Esophagus muscularis mucosa (tissue), 4 donors: ENCODE measurements at regions not wholly inside any gene's neighbourhood (a gene's known extent, or its start where the extent isn't known, plus 50 kb on each side); places are given as distances from the start of the nearest gene placed in this dataset.

ENCODE experiments used
- DNase-seq: peaks from one replicate; pipeline ENCODE4 v3.0.0-alpha.2; 2017; ENCODE audit errors: extremely low spot score
- H3K27ac ChIP-seq, 4 donors: fragments of 200-600 bp; sonication (generic); replicated peaks in 1 of 4; 1 replicate in 3 of 4; 2 replicates in 1 of 4; pipeline ENCODE4 v1.5.1; 2016 to 2019; ENCODE audit warnings: mild to moderate bottlenecking in 1 of 4
- H3K27me3 ChIP-seq, 4 donors: fragments of 200-600 bp; sonication (generic); one replicate each; pipeline versions ENCODE4 v1.5.1 to v1.6.0; 2016 to 2019
- H3K36me3 ChIP-seq, 4 donors: fragments of 200-600 bp; sonication (generic); one replicate each; pipeline ENCODE4 v1.5.1; 2016 to 2019
- H3K4me1 ChIP-seq, 4 donors: fragments of 200-600 bp; sonication (generic); one replicate each; pipeline ENCODE4 v1.5.1; 2016 to 2019
- H3K4me3 ChIP-seq, 4 donors: fragments of 200-600 bp; sonication (generic); 1 replicate in 2 of 4; 2 replicates in 2 of 4; pipeline ENCODE4 v1.5.1; 2016 to 2019; ENCODE audit warnings: mild to moderate bottlenecking in 4 of 4, moderate library complexity in 1 of 4
- H3K9me3 ChIP-seq, 4 donors: fragments of 200-600 bp; sonication (generic); 1 replicate in 3 of 4; 2 replicates in 1 of 4; pipeline ENCODE4 v1.5.1; 2016 to 2019
- CTCF ChIP-seq, 3 experiments: fragments of 200-600 bp in 2 of 3; fragments of 450-650 bp in 1 of 3; sonication (generic) in 2 of 3; IDR thresholded peaks; one replicate each; pipeline ENCODE4 v1.5.1; 2017 to 2019; ENCODE audit warnings: antibody characterized with exemption in 3 of 3, mild to moderate bottlenecking in 2 of 3, moderate library complexity in 1 of 3
- EP300 ChIP-seq: sonication (generic); formaldehyde crosslinking; IDR thresholded peaks from one replicate; pipeline ENCODE4 v1.6.1; 2017; ENCODE audit warnings: antibody characterized with exemption
- POLR2A ChIP-seq: fragments of 450-650 bp; IDR thresholded peaks from one replicate; pipeline ENCODE4 v1.6.1; 2017; ENCODE audit warnings: antibody characterized with exemption, moderate library complexity, mild to moderate bottlenecking, low read depth
- POLR2AphosphoS5 ChIP-seq, 2 donors: sonication (generic); formaldehyde crosslinking; IDR thresholded peaks; one replicate each; pipeline ENCODE4 v1.6.1; 2017; ENCODE audit warnings: antibody characterized with exemption in 2 of 2
- whole genome bisulfite sequencing: methylation state at CpG from one replicate; pipeline ENCODE4 v1.1.5; 2018; 5-methylcytosine and 5-hydroxymethylcytosine counted together
- intact Hi-C: fragments of 100-400 bp; cut with DNase I; formaldehyde crosslinking; loops from one replicate; pipeline ENCODE4 v1.15.1; 2023

- no peak overlapping the region for H3K4me3 ChIP-seq
- H3K4me1 ChIP-seq = no peaks in the 10 kb centered on the region
- TF ChIP-seq POLR2A (no peak), POLR2AphosphoS5 (IDR thresholded peaks at IDR 0.05) (no peak), EP300 (no peak), CTCF (IDR thresholded peaks at IDR 0.05) (no peak)
- H3K36me3 ChIP-seq = no peaks in the 10 kb centered on the region
- WGBS = 54% methylated on average over 5 of the region's 5 CpGs
- H3K9me3 ChIP-seq = no peaks in the 10 kb centered on the region
- H3K27me3 ChIP-seq = no peaks in the 10 kb centered on the region
- intact Hi-C loops = no loop called here
- no peak overlapping the region for H3K27ac ChIP-seq
- no peak for DNase-seq
Measured at GRCh38 chr13:88074794-88075510, 403.8 kb downstream of the SLITRK5 start.

GRCh38 chr13:88085036-88085435 lies 413.9 kb downstream of the SLITRK5 start:
- TF ChIP-seq CTCF (IDR thresholded peaks at IDR 0.05) (no peak), EP300 (no peak), POLR2A (no peak), POLR2AphosphoS5 (IDR thresholded peaks at IDR 0.05) (no peak)
- intact Hi-C loops = no loop called here
- DNase-seq = no peak

GRCh38 chr13:88086577-88086976 lies 415.4 kb downstream of the SLITRK5 start:
- 87% methylated on average over 3 of the region's 3 CpGs for WGBS
- Histone ChIP-seq H3K9me3 (no peaks in the 10 kb centered on the region), H3K4me3 (no peak overlapping the region), H3K27ac (no peak overlapping the region), H3K4me1 (no peaks in the 10 kb centered on the region), H3K36me3 (no peaks in the 10 kb centered on the region), H3K27me3 (no peaks in the 10 kb centered on the region)
- DNase-seq = no peak
- TF ChIP-seq EP300 = no peak
- no peak for TF ChIP-seq POLR2A
- no peak for TF ChIP-seq POLR2AphosphoS5 (IDR thresholded peaks at IDR 0.05)
- no peak for TF ChIP-seq CTCF (IDR thresholded peaks at IDR 0.05)
- intact Hi-C loops = no loop called here

More at GRCh38 chr13:88085036-88085435, 413.9 kb downstream of the SLITRK5 start:
- H3K4me3 ChIP-seq = no peak overlapping the region
- no peaks in the 10 kb centered on the region for H3K36me3 ChIP-seq
- no peak overlapping the region for H3K27ac ChIP-seq
- no peaks in the 10 kb centered on the region for H3K9me3 ChIP-seq
- H3K27me3 ChIP-seq = no peaks in the 10 kb centered on the region
- H3K4me1 ChIP-seq = no peaks in the 10 kb centered on the region

GRCh38 chr13:88097541-88097940 lies 426.4 kb downstream of the SLITRK5 start:
- TF ChIP-seq CTCF (IDR thresholded peaks at IDR 0.05) (no peak), POLR2A (no peak), EP300 (no peak)
- Histone ChIP-seq H3K27ac (no peak overlapping the region), H3K9me3 (peaks cover 0 to 6% (median 0%) of the 10 kb centered on the region in 4 donors), H3K4me3 (no peak overlapping the region), H3K4me1 (no peaks in the 10 kb centered on the region), H3K27me3 (no peaks in the 10 kb centered on the region), H3K36me3 (no peaks in the 10 kb centered on the region)
- no peak for DNase-seq
- intact Hi-C loops = no loop called here
- 28% methylated on average over 2 of the region's 2 CpGs for WGBS

- Histone ChIP-seq H3K4me3 (no peak overlapping the region), H3K27ac (no peak overlapping the region), H3K4me1 (no peaks in the 10 kb centered on the region), H3K9me3 (peaks cover 0 to 6% (median 0%) of the 10 kb centered on the region in 4 donors), H3K36me3 (no peaks in the 10 kb centered on the region), H3K27me3 (no peaks in the 10 kb centered on the region)
- DNase-seq = no peak
- WGBS = 50% methylated on average over 1 of the region's 1 CpG
- no peak for TF ChIP-seq POLR2AphosphoS5 (IDR thresholded peaks at IDR 0.05)
- TF ChIP-seq EP300 = no peak
- TF ChIP-seq CTCF (IDR thresholded peaks at IDR 0.05) = no peak
- no peak for TF ChIP-seq POLR2A
- intact Hi-C loops = no loop called here
Measured at GRCh38 chr13:88103824-88104223, 432.7 kb downstream of the SLITRK5 start.
